Upper lobe of right lung (tissue), 1 donor: ENCODE measurements at regions not wholly inside any gene's neighbourhood (a gene's known extent, or its start where the extent isn't known, plus 50 kb on each side); places are given as distances from the start of the nearest gene placed in this dataset.

Source experiments
- ATAC-seq: fragments of 200-7000 bp; cut with Tn5 transposase; one replicate; pipeline ENCODE4 v1.9.1; 2020; ENCODE audit warnings: mild to moderate bottlenecking, moderate library complexity
- DNase-seq: peaks from one replicate; pipeline ENCODE4 v3.0.0-alpha.2; 2020
- H3K27ac ChIP-seq: fragments of 200-600 bp; one replicate; pipeline ENCODE4 v1.8.0; 2022
- H3K27me3 ChIP-seq: fragments of 200-600 bp; one replicate; pipeline ENCODE4 v1.8.0; 2022; ENCODE audit warnings: mild to moderate bottlenecking
- H3K36me3 ChIP-seq: fragments of 200-600 bp; one replicate; pipeline ENCODE4 v1.8.0; 2022
- H3K4me1 ChIP-seq: fragments of 200-600 bp; one replicate; pipeline ENCODE4 v1.8.0; 2022
- H3K4me3 ChIP-seq: fragments of 200-600 bp; one replicate; pipeline ENCODE4 v1.8.0; 2022; ENCODE audit warnings: mild to moderate bottlenecking
- H3K9me3 ChIP-seq: fragments of 200-600 bp; one replicate; pipeline ENCODE4 v1.8.0; 2022
- CTCF ChIP-seq: fragments of 200-600 bp; IDR thresholded peaks from one replicate; pipeline ENCODE4 v1.8.0; 2022; ENCODE audit warnings: antibody characterized with exemption
- intact Hi-C: fragments of 100-400 bp; cut with DNase I; formaldehyde crosslinking; loops from one replicate; pipeline ENCODE4 v1.11.0; 2022
- donor health status: DM: no; HTN: yes; CAD: no; lungs with severe emphysema.

- ATAC-seq = peak; percentile 52
Measured at GRCh38 chr6:14757418-14757817, 488.5 kb upstream of the JARID2 start.

GRCh38 chr6:14758421-14759081 lies 487.3 kb upstream of the JARID2 start:
- ATAC-seq (peak; percentile 81), DNase-seq (no peak)
- Histone ChIP-seq H3K27me3 (no peaks in the 10 kb centered on the region), H3K27ac (no peak overlapping the region), H3K36me3 (no peaks in the 10 kb centered on the region), H3K9me3 (no peaks in the 10 kb centered on the region), H3K4me1 (no peaks in the 10 kb centered on the region), H3K4me3 (no peak overlapping the region)
- intact Hi-C loops = no loop called here
- no peak for TF ChIP-seq CTCF

More at GRCh38 chr6:14757418-14757817, 488.5 kb upstream of the JARID2 start:
- no peak overlapping the region for H3K27ac ChIP-seq
- no peaks in the 10 kb centered on the region for H3K36me3 ChIP-seq
- H3K27me3 ChIP-seq = no peaks in the 10 kb centered on the region
- intact Hi-C loops = no loop called here
- no peaks in the 10 kb centered on the region for H3K4me1 ChIP-seq
- no peaks in the 10 kb centered on the region for H3K9me3 ChIP-seq
- TF ChIP-seq CTCF = no peak
- H3K4me3 ChIP-seq = no peak overlapping the region
- DNase-seq = no peak

GRCh38 chr6:14759976-14760672 lies 485.7 kb upstream of the JARID2 start:
- Histone ChIP-seq H3K4me1 (no peaks in the 10 kb centered on the region), H3K27me3 (no peaks in the 10 kb centered on the region), H3K4me3 (no peak overlapping the region), H3K36me3 (no peaks in the 10 kb centered on the region), H3K27ac (no peak overlapping the region), H3K9me3 (no peaks in the 10 kb centered on the region)
- DNase-seq = no peak
- TF ChIP-seq CTCF = no peak
- intact Hi-C loops = no loop called here
- ATAC-seq = no peak

- DNase-seq = no peak
- Histone ChIP-seq H3K36me3 (no peaks in the 10 kb centered on the region), H3K4me1 (no peaks in the 10 kb centered on the region), H3K4me3 (no peak overlapping the region), H3K9me3 (no peaks in the 10 kb centered on the region), H3K27me3 (no peaks in the 10 kb centered on the region), H3K27ac (no peak overlapping the region)
- no peak for TF ChIP-seq CTCF
- intact Hi-C loops = no loop called here
- no peak for ATAC-seq
Measured at GRCh38 chr6:14762077-14762476, 483.8 kb upstream of the JARID2 start.

GRCh38 chr6:14763139-14763538 lies 482.7 kb upstream of the JARID2 start:
- Histone ChIP-seq H3K4me1 (no peaks in the 10 kb centered on the region), H3K27me3 (no peaks in the 10 kb centered on the region), H3K36me3 (no peaks in the 10 kb centered on the region), H3K27ac (no peak overlapping the region), H3K4me3 (no peak overlapping the region), H3K9me3 (no peaks in the 10 kb centered on the region)
- TF ChIP-seq CTCF = no peak
- intact Hi-C loops = no loop called here
- ATAC-seq (no peak), DNase-seq (no peak)
